ENCODE measurements at regions not wholly inside any gene's neighbourhood (a gene's known extent, or its start where the extent isn't known, plus 50 kb on each side); places are given as distances from the start of the nearest gene placed in this dataset.

DNA sequence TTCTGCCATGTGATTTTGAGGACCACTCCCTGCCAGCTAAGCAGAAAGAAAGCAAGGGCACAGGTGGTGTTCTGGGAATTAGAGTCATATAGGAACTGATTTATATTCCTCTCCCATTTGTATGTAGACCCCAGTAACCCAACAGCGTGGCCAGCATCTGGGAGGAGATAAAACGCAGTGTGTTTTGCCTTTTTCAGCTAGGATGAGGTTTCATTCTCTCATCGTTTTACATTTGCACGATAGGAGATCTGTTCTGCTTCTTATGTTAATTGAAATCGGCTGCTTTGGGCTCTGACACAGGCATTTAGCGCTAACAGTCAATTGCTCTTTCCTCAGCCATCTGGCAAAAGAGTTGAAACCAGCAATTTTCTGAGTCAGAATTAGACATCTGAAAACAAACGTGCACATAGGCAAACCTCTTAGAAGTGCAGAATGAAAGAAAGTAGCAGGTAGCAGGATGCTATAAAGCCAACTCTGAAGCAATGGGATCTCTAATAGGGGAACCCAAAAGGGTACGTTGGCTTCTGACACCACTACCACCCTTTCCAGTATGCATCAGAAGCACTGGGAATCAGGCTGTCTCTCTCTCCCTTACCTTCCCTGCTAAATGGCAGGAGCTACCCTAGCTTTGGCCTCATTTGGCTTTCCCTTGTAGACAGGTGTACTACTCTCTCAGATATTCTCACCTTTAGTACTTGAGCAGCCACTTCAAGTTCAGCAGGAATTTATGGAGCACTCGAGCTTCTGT lies 219.1 kb downstream of the PHLDA1 start (continued):
- TF ChIP-seq, protein P1, sequence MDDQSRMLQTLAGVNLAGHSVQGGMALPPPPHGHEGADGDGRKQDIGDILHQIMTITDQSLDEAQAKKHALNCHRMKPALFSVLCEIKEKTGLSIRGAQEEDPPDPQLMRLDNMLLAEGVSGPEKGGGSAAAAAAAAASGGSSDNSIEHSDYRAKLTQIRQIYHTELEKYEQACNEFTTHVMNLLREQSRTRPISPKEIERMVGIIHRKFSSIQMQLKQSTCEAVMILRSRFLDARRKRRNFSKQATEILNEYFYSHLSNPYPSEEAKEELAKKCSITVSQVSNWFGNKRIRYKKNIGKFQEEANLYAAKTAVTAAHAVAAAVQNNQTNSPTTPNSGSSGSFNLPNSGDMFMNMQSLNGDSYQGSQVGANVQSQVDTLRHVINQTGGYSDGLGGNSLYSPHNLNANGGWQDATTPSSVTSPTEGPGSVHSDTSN (IDR thresholded peaks at IDR 0.05), result peak; percentile 71
- peak; percentile 89 for TF ChIP-seq RCOR1 (IDR thresholded peaks at IDR 0.05; ENCODE audit: low read length)
- TF ChIP-seq RAD21 (IDR thresholded peaks at IDR 0.05; ENCODE audit: low read length), result peak; percentile 41
- TF ChIP-seq EZH2phosphoT487 (IDR thresholded peaks at IDR 0.05; ENCODE audit: borderline replicate concordance, low read depth), result no peak
- TF ChIP-seq, protein P2, sequence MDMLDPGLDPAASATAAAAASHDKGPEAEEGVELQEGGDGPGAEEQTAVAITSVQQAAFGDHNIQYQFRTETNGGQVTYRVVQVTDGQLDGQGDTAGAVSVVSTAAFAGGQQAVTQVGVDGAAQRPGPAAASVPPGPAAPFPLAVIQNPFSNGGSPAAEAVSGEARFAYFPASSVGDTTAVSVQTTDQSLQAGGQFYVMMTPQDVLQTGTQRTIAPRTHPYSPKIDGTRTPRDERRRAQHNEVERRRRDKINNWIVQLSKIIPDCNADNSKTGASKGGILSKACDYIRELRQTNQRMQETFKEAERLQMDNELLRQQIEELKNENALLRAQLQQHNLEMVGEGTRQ (IDR thresholded peaks at IDR 0.05; ENCODE audit: borderline replicate concordance, low read depth, low read length), result no peak
- TF ChIP-seq, protein P3, sequence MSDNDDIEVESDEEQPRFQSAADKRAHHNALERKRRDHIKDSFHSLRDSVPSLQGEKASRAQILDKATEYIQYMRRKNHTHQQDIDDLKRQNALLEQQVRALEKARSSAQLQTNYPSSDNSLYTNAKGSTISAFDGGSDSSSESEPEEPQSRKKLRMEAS (IDR thresholded peaks at IDR 0.05; ENCODE audit: low read depth), result peak; percentile 63
- TF ChIP-seq, protein P4, sequence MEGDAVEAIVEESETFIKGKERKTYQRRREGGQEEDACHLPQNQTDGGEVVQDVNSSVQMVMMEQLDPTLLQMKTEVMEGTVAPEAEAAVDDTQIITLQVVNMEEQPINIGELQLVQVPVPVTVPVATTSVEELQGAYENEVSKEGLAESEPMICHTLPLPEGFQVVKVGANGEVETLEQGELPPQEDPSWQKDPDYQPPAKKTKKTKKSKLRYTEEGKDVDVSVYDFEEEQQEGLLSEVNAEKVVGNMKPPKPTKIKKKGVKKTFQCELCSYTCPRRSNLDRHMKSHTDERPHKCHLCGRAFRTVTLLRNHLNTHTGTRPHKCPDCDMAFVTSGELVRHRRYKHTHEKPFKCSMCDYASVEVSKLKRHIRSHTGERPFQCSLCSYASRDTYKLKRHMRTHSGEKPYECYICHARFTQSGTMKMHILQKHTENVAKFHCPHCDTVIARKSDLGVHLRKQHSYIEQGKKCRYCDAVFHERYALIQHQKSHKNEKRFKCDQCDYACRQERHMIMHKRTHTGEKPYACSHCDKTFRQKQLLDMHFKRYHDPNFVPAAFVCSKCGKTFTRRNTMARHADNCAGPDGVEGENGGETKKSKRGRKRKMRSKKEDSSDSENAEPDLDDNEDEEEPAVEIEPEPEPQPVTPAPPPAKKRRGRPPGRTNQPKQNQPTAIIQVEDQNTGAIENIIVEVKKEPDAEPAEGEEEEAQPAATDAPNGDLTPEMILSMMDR (IDR thresholded peaks at IDR 0.05), result no peak

DNA sequence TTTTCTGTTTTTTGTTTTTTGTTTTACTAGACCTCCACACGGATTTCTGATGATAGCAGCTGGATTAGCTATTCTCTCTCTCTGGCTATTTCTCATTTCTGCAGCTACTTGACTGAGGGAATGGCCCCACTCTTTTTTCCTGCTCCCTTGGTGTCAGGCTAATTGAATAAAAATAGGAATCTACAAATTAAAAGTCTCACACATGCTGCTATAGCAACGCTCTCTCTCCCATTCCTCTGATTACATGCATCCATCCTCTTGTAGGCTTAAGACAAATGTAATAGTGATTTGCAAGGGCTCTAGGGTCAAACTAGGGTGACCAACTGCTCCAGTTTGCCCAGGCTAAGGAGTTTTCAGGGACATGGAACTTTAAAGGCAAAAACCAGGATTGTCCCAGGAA lies 221.8 kb downstream of the PHLDA1 start:
- no peaks in the 10 kb centered on the region for H3K9me2 ChIP-seq
- H3K27me3 ChIP-seq (ENCODE audit: insufficient read depth), result no peaks in the 10 kb centered on the region
- WGBS (ENCODE audit: low lambda C conversion rate), result 93% methylated on average over 2 of the region's 2 CpGs
- no peak overlapping the region for H3K4me2 ChIP-seq
- CTCF ChIA-PET, result no interaction called here
- H4K20me1 ChIP-seq (ENCODE audit: insufficient read depth), result no peaks in the 10 kb centered on the region
- H3K36me3 ChIP-seq (replicated peaks in 1 of 2; ENCODE audit: control insufficient read depth in 1 of 2, insufficient read depth in 2 of 2, low read length in 1 of 2), result no peaks in the 10 kb centered on the region
- no peak for DNase-seq
- no peaks in the 10 kb centered on the region for H3K79me2 ChIP-seq (ENCODE audit: insufficient read depth)
- no peak overlapping the region for H3K27ac ChIP-seq (ENCODE audit: low read depth in 2 of 2, low read length in 1 of 2)
- no peaks in the 10 kb centered on the region for H3K9me3 ChIP-seq
- H3K4me3 ChIP-seq (ENCODE audit: low read depth in 2 of 2, low read length in 1 of 2), result no peak overlapping the region
- peaks cover 14 to 17% of the 10 kb centered on the region in 2 experiments for H3K4me1 ChIP-seq (ENCODE audit: control insufficient read depth in 1 of 2, insufficient read depth in 2 of 2, low read depth in 1 of 2, low read length in 1 of 2)
- no peak overlapping the region for H3K9ac ChIP-seq
- POLR2A ChIA-PET, result no interaction called here
- no peak overlapping the region for H2AFZ ChIP-seq (ENCODE audit: low read depth)
- H3F3A ChIP-seq (replicated peaks; ENCODE audit: insufficient read depth), result peaks cover 6% of the 10 kb centered on the region
- TF ChIP-seq CHD2 (IDR thresholded peaks at IDR 0.05; ENCODE audit: low read length, partially characterized antibody) (no peak), NRF1 (IDR thresholded peaks at IDR 0.05; ENCODE audit: low read depth, low read length) (no peak), MEF2A (IDR thresholded peaks at IDR 0.05; ENCODE audit: borderline replicate concordance, low read depth) (no peak), TEAD4 (IDR thresholded peaks at IDR 0.05; ENCODE audit: borderline replicate concordance, insufficient read depth) (no peak), POLR2AphosphoS5 (IDR thresholded peaks at IDR 0.05; ENCODE audit: low read depth, low read length) (no peak), GATA2 (CRISPR knock-in tag; IDR thresholded peaks at IDR 0.05) (no peak), NFIC (IDR thresholded peaks at IDR 0.05; ENCODE audit: borderline replicate concordance) (no peak), TAF1 (IDR thresholded peaks at IDR 0.05; ENCODE audit: borderline replicate concordance, low read depth, low read length) (no peak)
- TF ChIP-seq, protein P5, sequence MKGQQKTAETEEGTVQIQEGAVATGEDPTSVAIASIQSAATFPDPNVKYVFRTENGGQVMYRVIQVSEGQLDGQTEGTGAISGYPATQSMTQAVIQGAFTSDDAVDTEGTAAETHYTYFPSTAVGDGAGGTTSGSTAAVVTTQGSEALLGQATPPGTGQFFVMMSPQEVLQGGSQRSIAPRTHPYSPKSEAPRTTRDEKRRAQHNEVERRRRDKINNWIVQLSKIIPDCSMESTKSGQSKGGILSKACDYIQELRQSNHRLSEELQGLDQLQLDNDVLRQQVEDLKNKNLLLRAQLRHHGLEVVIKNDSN (IDR thresholded peaks at IDR 0.05; ENCODE audit: borderline replicate concordance, low read depth), result no peak
- TF ChIP-seq, protein P1 (IDR thresholded peaks at IDR 0.05), result no peak
- TF ChIP-seq, protein P6, sequence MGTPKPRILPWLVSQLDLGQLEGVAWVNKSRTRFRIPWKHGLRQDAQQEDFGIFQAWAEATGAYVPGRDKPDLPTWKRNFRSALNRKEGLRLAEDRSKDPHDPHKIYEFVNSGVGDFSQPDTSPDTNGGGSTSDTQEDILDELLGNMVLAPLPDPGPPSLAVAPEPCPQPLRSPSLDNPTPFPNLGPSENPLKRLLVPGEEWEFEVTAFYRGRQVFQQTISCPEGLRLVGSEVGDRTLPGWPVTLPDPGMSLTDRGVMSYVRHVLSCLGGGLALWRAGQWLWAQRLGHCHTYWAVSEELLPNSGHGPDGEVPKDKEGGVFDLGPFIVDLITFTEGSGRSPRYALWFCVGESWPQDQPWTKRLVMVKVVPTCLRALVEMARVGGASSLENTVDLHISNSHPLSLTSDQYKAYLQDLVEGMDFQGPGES (IDR thresholded peaks at IDR 0.05; ENCODE audit: low read depth, low read length), result no peak
- TF ChIP-seq, protein P7, sequence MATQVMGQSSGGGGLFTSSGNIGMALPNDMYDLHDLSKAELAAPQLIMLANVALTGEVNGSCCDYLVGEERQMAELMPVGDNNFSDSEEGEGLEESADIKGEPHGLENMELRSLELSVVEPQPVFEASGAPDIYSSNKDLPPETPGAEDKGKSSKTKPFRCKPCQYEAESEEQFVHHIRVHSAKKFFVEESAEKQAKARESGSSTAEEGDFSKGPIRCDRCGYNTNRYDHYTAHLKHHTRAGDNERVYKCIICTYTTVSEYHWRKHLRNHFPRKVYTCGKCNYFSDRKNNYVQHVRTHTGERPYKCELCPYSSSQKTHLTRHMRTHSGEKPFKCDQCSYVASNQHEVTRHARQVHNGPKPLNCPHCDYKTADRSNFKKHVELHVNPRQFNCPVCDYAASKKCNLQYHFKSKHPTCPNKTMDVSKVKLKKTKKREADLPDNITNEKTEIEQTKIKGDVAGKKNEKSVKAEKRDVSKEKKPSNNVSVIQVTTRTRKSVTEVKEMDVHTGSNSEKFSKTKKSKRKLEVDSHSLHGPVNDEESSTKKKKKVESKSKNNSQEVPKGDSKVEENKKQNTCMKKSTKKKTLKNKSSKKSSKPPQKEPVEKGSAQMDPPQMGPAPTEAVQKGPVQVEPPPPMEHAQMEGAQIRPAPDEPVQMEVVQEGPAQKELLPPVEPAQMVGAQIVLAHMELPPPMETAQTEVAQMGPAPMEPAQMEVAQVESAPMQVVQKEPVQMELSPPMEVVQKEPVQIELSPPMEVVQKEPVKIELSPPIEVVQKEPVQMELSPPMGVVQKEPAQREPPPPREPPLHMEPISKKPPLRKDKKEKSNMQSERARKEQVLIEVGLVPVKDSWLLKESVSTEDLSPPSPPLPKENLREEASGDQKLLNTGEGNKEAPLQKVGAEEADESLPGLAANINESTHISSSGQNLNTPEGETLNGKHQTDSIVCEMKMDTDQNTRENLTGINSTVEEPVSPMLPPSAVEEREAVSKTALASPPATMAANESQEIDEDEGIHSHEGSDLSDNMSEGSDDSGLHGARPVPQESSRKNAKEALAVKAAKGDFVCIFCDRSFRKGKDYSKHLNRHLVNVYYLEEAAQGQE (IDR thresholded peaks at IDR 0.05; ENCODE audit: low read depth, low read length), result no peak
- TF ChIP-seq, protein P3 (IDR thresholded peaks at IDR 0.05; ENCODE audit: low read depth), result no peak
